Aorta (tissue), 5 donors: ENCODE measurements at regions not wholly inside any gene's neighbourhood (a gene's known extent, or its start where the extent isn't known, plus 50 kb on each side); places are given as distances from the start of the nearest gene placed in this dataset.

ENCODE experiments used
- ATAC-seq: fragments of 200-7000 bp; cut with Tn5 transposase; one replicate; pipeline ENCODE4 v1.9.1; 2022; ENCODE audit warnings: moderate library complexity; ENCODE audit not compliant: low FRiP score
- DNase-seq, 2 donors: peaks; one replicate each; pipeline ENCODE4 v3.0.0-alpha.2; 2020
- H3K27ac ChIP-seq, 2 donors: one replicate each; pipeline ENCODE4 v1.5.1; 2013; ENCODE audit warnings: low read length in 2 of 2, mild to moderate bottlenecking in 2 of 2, moderate library complexity in 2 of 2, control low read depth in 1 of 2, inconsistent platforms in 1 of 2, low read depth in 1 of 2
- H3K27me3 ChIP-seq, 2 donors: one replicate each; pipeline ENCODE4 v1.6.1; 2013; ENCODE audit warnings: control low read depth in 1 of 2, low read length in 1 of 2, mild to moderate bottlenecking in 1 of 2, moderate library complexity in 1 of 2; ENCODE audit not compliant: insufficient read depth in 2 of 2, control insufficient read depth in 1 of 2
- H3K36me3 ChIP-seq, 2 donors: one replicate each; pipeline ENCODE4 v1.6.1; 2013; ENCODE audit warnings: control low read depth in 1 of 2, low read length in 1 of 2, mild to moderate bottlenecking in 1 of 2; ENCODE audit not compliant: insufficient read depth in 2 of 2, control insufficient read depth in 1 of 2
- H3K4me1 ChIP-seq, 2 donors: one replicate each; pipeline ENCODE4 v1.6.1; 2013; ENCODE audit warnings: low read length in 2 of 2, control low read depth in 1 of 2, mild to moderate bottlenecking in 1 of 2, moderate library complexity in 1 of 2; ENCODE audit not compliant: insufficient read depth in 2 of 2, control insufficient read depth in 1 of 2
- H3K4me3 ChIP-seq, 2 donors: one replicate each; pipeline ENCODE4 v1.5.1; 2013; ENCODE audit warnings: low read length in 2 of 2, control low read depth in 1 of 2, mild to moderate bottlenecking in 1 of 2
- H3K9me3 ChIP-seq: one replicate; pipeline ENCODE4 v1.6.1; 2013; ENCODE audit warnings: mild to moderate bottlenecking, low read length; ENCODE audit not compliant: control insufficient read depth
- WGBS, 2 donors: extraction: QIAGEN DNeasy Blood & Tissue Kit; methylation state at CpG; one replicate each; pipeline ENCODE4 v1.1.7; 2013; 5-methylcytosine and 5-hydroxymethylcytosine counted together
- intact Hi-C, 2 donors: fragments of 100-400 bp; cut with DNase I; formaldehyde crosslinking; loops; one replicate each; pipeline versions ENCODE4 v1.14.2 to v1.15.0; 2022
- donor health status: healthy with polysubstance abuse.
- donor health status: Bipolar disorder and iron deficiency.
- donor health status: DM: no; HTN: no; CAD: no.
- donor health status: DM: no; HTN: no; CAD: no.
- donor health status: DM: yes; HTN: yes; CAD: no.

DNA sequence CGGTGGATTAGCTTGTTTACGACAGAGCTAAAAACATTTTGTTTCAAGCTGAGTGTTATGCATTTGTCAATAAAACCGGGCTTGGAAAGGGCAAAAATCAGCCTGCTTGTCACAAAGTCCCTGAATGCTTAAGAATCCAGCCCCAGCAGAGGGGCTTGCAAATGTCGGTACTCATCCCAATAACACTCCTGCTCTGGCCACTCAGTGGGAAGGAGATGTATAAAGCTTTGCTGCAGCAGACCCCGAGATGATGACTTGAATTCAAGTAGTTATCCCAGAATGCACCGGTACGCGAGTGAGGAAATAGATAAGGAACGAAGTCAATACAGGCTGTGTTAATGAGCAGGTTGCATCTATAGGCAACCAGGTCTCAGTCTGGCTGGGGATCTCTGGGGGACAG is 662.3 kb downstream of the CCSER2 start:
- Histone ChIP-seq H3K4me1 (no peaks in the 10 kb centered on the region), H3K9me3 (peaks cover 2% of the 10 kb centered on the region), H3K36me3 (no peaks in the 10 kb centered on the region), H3K27ac (no peak overlapping the region), H3K4me3 (no peak overlapping the region), H3K27me3 (peaks cover 0 to 2% of the 10 kb centered on the region in 2 donors)
- intact Hi-C loops: no loop called here
- no peak for ATAC-seq
- DNase-seq: no peak
- WGBS, 2 donors: 41 to 51% methylated on average over 9 of the region's 9 CpGs

DNA sequence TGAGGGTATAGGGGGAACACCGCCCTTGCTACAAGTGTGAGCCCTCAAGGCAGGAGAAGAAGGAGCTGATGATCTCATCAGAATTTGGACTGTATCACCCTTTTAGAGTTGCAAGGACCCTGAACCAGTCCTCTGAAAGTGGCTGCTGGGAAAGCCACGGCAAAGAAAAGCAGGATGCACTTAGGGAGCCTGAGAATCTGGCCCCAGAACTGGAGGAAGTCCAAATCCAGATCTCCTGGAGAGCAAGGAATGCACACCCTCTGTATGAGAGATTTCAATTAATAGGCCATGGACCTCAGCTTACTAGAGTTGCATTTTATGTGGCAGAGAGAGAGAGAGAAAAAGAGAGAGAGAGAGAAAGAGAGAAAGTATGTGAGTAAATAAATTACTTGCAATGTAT is 662.9 kb downstream of the CCSER2 start:
- H3K36me3 ChIP-seq: no peaks in the 10 kb centered on the region
- 39 to 46% methylated on average over 2 of the region's 2 CpGs for WGBS, 2 donors
- no peaks in the 10 kb centered on the region for H3K27me3 ChIP-seq
- ATAC-seq (no peak), DNase-seq (no peak)
- no peaks in the 10 kb centered on the region for H3K4me1 ChIP-seq
- intact Hi-C loops: no loop called here
- H3K9me3 ChIP-seq: peaks cover 2% of the 10 kb centered on the region
- no peak overlapping the region for H3K4me3 ChIP-seq
- H3K27ac ChIP-seq: no peak overlapping the region

GRCh38 chr10:84993251-84994035 is 665.1 kb downstream of the CCSER2 start:
- no peak for ATAC-seq
- no peak overlapping the region for H3K4me3 ChIP-seq
- intact Hi-C loops: no loop called here
- no peaks in the 10 kb centered on the region for H3K4me1 ChIP-seq
- no peaks in the 10 kb centered on the region for H3K36me3 ChIP-seq
- no peak overlapping the region for H3K27ac ChIP-seq
- DNase-seq: no peak
- 87 to 88% methylated on average over 9 of the region's 9 CpGs for WGBS, 2 donors
- no peaks in the 10 kb centered on the region for H3K27me3 ChIP-seq
- H3K9me3 ChIP-seq: no peaks in the 10 kb centered on the region

DNA sequence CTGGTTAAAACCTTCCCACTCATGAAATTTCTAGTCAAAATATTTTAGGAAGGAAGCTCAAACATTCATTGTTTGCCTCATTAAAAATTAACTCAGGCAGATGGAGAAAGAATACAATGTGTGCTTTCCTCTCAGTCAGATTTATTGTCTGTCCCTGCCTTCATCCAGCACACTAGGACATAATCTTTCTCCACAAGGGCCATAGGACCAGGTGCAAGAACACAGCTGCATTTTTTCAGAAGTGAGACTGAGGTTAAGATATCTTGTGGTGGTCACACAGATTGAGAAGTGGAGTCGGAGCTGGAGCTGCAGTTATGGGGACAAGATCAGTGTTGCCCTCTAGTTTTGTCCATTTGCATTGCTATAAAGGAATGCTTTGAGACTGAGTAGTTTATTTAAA is 666.3 kb downstream of the CCSER2 start:
- Histone ChIP-seq H3K9me3 (no peaks in the 10 kb centered on the region), H3K36me3 (no peaks in the 10 kb centered on the region), H3K27me3 (no peaks in the 10 kb centered on the region), H3K27ac (no peak overlapping the region), H3K4me3 (no peak overlapping the region), H3K4me1 (no peaks in the 10 kb centered on the region)
- WGBS, 2 donors: 81 to 83% methylated on average over 1 of the region's 1 CpG
- intact Hi-C loops: no loop called here
- ATAC-seq: no peak
- DNase-seq: no peak

- Histone ChIP-seq H3K9me3 (no peaks in the 10 kb centered on the region), H3K4me1 (no peaks in the 10 kb centered on the region), H3K27me3 (no peaks in the 10 kb centered on the region), H3K36me3 (no peaks in the 10 kb centered on the region), H3K27ac (no peak overlapping the region), H3K4me3 (no peak overlapping the region)
- ATAC-seq: no peak
- no peak for DNase-seq
- 74 to 76% methylated on average over 3 of the region's 3 CpGs for WGBS, 2 donors
- intact Hi-C loops: no loop called here
These were observed 668.2 kb downstream of the CCSER2 start for GRCh38 chr10:84996580-84996979.

GRCh38 chr10:84997870-84998269 is 669.5 kb downstream of the CCSER2 start:
- Histone ChIP-seq H3K27me3 (no peaks in the 10 kb centered on the region), H3K4me3 (no peak overlapping the region), H3K36me3 (no peaks in the 10 kb centered on the region), H3K9me3 (no peaks in the 10 kb centered on the region), H3K4me1 (no peaks in the 10 kb centered on the region), H3K27ac (no peak overlapping the region)
- intact Hi-C loops: no loop called here
- DNase-seq (no peak), ATAC-seq (no peak)
- 57 to 61% methylated on average over 2 of the region's 2 CpGs for WGBS, 2 donors

DNA sequence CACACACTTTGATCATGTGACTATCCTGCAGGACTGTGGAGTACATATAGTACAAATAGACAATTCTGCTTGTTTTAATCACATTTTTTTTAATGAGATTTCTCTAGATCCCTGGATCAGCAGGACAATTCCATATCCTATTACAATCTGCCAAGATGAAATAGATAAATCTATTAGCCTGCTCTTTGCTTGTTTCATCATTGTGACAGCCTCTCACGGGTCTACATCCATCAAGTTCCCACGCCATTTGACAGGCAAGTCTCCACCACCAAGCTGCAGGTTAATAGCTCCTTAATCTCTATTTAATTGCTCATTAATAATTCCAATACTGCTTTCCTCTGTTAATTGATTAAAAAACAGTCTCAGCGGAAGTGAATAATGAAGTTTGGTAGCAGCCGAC is 671.5 kb downstream of the CCSER2 start:
- Histone ChIP-seq H3K4me1 (no peaks in the 10 kb centered on the region), H3K27ac (no peak overlapping the region), H3K4me3 (no peak overlapping the region), H3K9me3 (no peaks in the 10 kb centered on the region), H3K27me3 (no peaks in the 10 kb centered on the region), H3K36me3 (no peaks in the 10 kb centered on the region)
- WGBS, 2 donors: 73 to 77% methylated on average over 4 of the region's 4 CpGs
- intact Hi-C loops: no loop called here
- DNase-seq (no peak), ATAC-seq (no peak)

DNA sequence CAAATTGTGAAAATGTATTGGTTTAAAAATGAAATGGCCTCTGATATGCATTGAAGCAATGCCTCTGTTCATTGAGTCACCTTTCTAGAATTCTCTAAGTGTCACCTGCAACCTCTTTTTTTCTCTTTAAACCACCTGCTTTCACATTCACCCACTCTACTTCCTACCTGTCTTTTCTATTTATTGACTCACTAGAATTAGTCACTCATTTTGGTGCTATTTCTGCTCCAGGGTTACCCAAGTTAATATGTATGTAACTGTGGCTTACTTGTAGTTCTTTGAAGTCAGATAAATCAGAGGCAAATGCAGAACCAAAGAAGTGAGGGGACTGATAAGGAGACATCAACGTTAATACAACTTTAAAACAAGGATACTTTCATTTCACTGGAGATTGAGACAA is 674.7 kb downstream of the CCSER2 start:
- no peak for ATAC-seq

GRCh38 chr10:85008488-85009184 is 680.2 kb downstream of the CCSER2 start:
- H3K27me3 ChIP-seq: peaks cover 0 to 1% of the 10 kb centered on the region in 2 donors
- no peaks in the 10 kb centered on the region for H3K4me1 ChIP-seq
- no peak overlapping the region for H3K4me3 ChIP-seq
- H3K36me3 ChIP-seq: no peaks in the 10 kb centered on the region
- no peak for ATAC-seq
- H3K9me3 ChIP-seq: no peaks in the 10 kb centered on the region
- WGBS, 2 donors: 40 to 47% methylated on average over 6 of the region's 6 CpGs
- intact Hi-C loops: no loop called here
- no peak for DNase-seq
- no peak overlapping the region for H3K27ac ChIP-seq

More for the DNA sequence above, 674.7 kb downstream of the CCSER2 start:
- no peak overlapping the region for H3K27ac ChIP-seq
- no peaks in the 10 kb centered on the region for H3K4me1 ChIP-seq
- peaks cover 0 to 1% of the 10 kb centered on the region in 2 donors for H3K27me3 ChIP-seq
- WGBS, 2 donors: 53 to 70% methylated on average over 1 of the region's 1 CpG
- DNase-seq: no peak
- no peak overlapping the region for H3K4me3 ChIP-seq
- H3K9me3 ChIP-seq: no peaks in the 10 kb centered on the region
- intact Hi-C loops: no loop called here
- no peaks in the 10 kb centered on the region for H3K36me3 ChIP-seq
